ENCODE measurements at regions not wholly inside any gene's neighbourhood (a gene's known extent, or its start where the extent isn't known, plus 50 kb on each side); places are given as distances from the start of the nearest gene placed in this dataset.
"Not testable (repeated sequence)": the region's sequence is repeated elsewhere in the genome, so short reads cannot be mapped to it uniquely, and the experiment has no call there.

DNA sequence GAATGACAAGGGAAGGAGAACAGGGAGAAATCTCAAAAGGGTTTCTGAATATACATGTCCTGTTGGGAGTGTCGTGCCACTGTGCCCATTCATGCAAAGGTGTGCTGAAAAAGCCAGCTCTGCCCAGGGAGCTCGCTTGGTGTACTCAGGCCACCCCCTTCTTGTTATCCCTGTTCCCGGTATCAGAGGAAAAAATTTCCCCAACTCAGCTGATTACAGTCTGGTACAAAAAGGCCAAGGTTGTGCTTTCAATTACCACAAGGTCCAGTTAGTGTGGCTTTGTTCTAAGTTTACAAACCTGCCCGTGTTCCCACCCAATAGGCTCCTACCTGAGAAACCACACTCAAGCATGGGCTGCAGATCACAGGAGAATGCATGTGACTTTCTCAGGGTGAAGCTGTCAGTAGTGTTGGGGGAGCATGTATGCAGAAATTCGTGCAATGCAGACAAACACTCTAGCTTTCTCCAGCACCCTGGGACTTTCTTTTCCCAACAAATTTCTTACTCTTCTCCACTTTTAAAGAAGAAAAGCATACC, 648.5 kb downstream of the NR2F2 start:
- no peak for TF ChIP-seq ZNF274 (IDR thresholded peaks at IDR 0.05; ENCODE audit: low read depth, low read length)
- no peak overlapping the region for H3K4me3 ChIP-seq (ENCODE audit: low read length)

DNA sequence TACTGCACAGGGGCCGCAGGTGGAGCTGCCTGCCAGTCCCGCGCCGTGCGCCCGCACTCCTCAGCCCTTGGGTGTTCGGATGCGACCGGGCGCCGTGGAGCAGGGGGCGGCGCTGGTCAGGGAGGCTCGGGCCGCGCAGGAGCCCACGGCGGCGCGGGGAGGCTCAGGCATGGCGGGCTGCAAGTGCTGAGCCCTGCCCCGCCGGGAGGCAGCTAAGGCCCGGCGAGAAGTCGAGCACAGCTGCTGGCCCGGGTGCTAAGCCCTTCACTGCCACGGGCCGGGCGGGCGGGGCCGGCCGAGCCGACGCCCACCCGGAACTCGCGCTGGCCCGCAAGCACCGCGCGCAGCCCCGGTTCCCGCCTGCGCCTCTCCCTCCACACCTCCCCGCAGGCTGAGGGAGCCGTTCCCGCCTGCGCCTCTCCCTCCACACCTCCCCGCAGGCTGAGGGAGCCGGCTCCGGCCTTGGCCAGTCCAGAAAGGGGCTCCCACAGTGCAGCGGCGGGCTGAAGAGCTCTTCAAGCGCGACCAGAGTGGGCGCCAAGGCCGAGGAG, 653.7 kb downstream of the NR2F2 start:
- not testable (repeated sequence) for H3K4me3 ChIP-seq (ENCODE audit: low read length)

DNA sequence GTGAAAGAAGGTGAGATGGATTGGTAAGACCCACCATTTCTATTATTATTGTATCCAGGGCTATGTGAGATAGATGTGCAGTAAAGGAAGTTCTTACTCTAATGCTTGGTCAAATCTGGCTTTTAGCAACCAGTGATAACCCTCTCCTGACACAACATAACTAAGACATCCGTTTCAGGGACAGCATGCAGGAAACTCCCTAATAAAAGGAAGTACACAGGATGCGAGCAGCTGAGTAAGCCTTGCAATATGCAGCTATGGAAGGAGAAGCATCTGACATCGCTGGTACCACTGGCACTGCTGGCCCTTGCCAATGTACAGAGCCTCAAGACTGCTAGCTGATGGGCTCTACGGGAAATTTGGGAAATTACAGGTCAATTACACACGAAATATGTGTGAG, 662.3 kb downstream of the NR2F2 start:
- H3K4me3 ChIP-seq (ENCODE audit: low read length) = no peak overlapping the region
- TF ChIP-seq ZNF274 (IDR thresholded peaks at IDR 0.05; ENCODE audit: low read depth, low read length) = no peak

DNA sequence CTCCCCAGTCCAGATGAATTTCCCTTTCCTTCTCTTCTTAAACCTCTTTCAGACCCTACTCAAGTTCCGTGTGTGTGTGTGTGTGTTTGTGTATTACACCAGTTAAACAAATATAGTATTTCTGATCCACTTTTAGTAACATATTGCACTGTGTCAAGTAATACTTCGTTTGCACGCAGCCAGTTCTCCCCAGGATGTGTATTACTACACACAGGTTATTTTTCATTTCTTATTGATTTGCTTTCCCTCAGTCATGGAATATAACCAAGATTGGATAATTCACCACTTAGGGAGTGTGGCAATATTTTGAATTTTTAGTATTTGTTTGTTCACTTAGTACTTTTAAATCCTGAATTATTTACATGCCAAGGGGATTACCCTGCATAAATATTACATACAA, 667.0 kb downstream of the NR2F2 start:
- no peak for TF ChIP-seq ZNF274 (IDR thresholded peaks at IDR 0.05; ENCODE audit: low read depth, low read length)
- no peak overlapping the region for H3K4me3 ChIP-seq (ENCODE audit: low read length)

DNA sequence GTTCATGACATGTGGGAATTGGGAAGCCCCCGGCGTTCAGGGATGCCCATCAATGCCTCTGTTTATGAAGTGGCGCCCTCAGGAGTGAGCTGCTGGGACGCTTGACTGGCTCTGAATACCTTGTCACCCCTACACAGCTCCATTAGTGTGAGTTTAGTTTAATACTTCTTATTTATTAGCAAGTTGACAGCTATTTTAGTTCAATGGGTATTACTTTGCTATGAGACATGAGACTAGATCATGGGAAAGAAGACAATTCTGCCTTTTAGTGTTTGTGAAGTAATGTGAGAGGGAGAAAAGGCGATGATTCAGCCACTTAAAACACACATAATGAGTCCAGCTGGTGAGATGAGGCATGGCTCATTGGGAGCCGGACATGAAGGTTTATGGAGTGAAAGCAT, 678.5 kb downstream of the NR2F2 start:
- no peak for TF ChIP-seq ZNF274 (IDR thresholded peaks at IDR 0.05; ENCODE audit: low read depth, low read length)
- no peak overlapping the region for H3K4me3 ChIP-seq (ENCODE audit: low read length)

DNA sequence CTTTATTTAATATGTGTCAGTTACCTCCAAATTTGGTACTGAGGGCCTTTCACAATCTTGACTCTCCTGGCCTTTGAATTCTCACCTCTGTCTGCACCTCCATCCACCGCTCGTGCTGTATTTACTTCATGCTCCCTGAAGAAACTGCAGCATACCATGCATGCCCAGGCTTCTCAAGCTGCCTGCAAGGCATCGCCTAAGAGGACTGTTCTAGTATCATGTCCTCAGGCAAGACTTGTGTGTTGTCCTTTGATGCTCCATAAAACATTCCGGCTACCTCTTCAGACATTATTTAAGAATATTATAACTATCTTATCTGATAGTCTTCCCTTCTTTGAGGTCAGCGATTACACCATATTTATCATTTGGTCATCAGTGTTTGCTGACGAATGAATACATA, 682.5 kb downstream of the NR2F2 start:
- no peak for TF ChIP-seq ZNF274 (IDR thresholded peaks at IDR 0.05; ENCODE audit: low read depth, low read length)
- H3K4me3 ChIP-seq (ENCODE audit: low read length) = no peak overlapping the region

DNA sequence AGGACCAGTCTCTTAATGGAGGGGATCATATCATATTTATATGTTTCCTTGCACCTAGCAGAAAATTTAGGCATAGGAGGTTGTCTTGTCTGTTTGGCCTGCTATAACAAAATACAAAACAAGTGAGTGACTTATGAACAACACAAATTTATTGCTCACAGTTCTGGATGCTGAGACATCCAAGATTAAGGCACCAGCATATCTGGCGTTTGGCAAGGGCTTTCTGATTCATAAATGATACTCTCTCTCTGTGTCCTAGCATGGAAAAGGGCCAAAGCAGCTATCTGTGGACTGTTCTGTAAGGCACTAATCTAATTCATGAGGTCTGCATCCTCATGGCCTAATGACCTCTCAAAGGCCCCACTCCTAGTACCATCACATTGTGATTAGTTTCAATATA, 683.0 kb downstream of the NR2F2 start:
- H3K4me3 ChIP-seq (ENCODE audit: low read length) = no peak overlapping the region
- TF ChIP-seq ZNF274 (IDR thresholded peaks at IDR 0.05; ENCODE audit: low read depth, low read length) = no peak

DNA sequence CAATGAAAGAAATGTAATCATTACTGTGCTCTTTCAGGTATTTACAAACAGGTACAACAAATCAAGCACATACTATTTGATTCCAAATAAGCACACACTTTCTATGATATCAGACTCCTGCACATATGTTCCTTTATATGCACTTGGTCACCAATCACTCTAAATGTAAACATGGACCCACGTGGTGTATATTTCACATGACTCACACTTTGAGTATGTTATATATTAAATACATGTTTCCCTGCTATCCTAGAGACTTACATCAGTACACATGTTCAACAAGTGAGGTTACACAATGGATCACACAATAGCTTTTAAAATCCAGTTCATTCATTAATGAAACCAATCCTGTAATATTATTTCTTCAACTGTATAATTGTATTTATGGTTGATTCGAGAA, 683.5 kb downstream of the NR2F2 start:
- no peak overlapping the region for H3K4me3 ChIP-seq (ENCODE audit: low read length)
- no peak for TF ChIP-seq ZNF274 (IDR thresholded peaks at IDR 0.05; ENCODE audit: low read depth, low read length)

DNA sequence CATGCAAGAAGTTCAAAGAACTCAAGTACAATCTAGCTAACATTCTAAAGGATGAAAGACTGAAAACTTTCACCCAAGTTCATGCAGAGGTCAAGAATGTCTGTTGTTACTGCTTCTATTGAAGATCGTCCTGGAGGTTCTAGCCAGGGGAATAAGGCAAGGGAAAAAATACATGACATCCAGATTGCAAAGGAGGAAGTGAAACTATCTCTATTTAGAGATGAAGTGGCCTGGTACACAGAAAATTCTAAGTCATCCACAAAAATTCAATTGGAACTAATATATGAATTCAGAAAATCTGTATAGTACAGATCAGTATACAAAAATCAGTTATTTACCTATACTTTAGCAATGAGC, 693.0 kb downstream of the NR2F2 start:
- no peak for TF ChIP-seq ZNF274 (IDR thresholded peaks at IDR 0.05; ENCODE audit: low read depth, low read length)
- H3K4me3 ChIP-seq (ENCODE audit: low read length) = no peak overlapping the region

DNA sequence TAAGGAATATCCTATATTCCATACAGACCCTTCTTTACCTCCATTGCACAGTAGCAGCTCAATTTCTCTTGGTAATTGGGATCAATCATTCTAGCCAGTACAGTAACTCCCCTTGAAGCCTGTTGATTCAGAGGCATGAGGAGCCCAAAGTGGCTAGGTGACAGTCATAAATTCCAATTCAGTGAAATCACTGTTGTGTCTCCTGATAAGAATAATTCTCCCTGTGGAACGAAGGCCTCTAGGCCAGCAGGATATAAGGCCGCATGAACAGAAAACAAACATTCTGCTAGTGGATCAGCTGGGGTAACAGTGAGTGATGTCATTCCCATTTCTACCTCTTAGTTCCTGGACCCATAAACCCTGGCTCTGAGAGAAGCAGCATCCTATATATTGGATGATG, 696.3 kb downstream of the NR2F2 start:
- no peak overlapping the region for H3K4me3 ChIP-seq (ENCODE audit: low read length)
- no peak for TF ChIP-seq ZNF274 (IDR thresholded peaks at IDR 0.05; ENCODE audit: low read depth, low read length)

DNA sequence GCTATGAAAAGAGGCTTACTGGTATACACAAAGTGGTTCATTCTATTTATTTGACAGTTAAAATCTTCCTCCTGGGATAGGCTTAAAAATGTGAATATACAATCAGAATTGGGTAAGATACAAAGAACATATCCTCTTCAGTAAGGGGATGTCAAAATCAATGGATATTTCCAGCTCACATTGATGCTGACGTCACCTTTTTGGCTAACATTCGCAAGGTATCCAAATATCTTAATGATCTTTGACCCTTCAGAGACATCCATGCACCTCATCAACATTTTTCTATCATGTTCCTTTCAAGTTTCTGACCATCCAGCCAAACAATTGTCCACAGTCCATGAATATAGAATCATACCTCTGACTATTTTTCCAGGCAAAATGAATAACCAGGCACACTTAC, 697.3 kb downstream of the NR2F2 start:
- H3K4me3 ChIP-seq (ENCODE audit: low read length) = no peak overlapping the region
- no peak for TF ChIP-seq ZNF274 (IDR thresholded peaks at IDR 0.05; ENCODE audit: low read depth, low read length)

DNA sequence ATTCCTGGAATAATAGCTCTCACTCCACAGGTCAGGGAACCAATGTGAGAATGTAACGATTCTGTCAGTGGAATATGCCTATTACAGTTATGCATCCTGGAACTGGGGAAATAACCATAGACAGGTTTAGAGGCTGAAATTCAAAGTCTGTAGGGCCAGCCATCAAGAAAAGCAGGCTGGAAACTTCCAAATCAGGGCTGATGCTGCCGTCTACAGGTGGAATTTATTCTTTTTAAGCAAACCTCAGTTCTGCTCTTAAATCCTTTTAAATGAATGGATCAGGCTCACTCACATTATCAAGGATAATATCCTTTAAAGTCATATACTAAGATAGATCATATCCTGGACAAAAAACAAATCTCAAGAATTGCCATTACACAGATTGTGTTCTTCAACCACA, 699.8 kb downstream of the NR2F2 start:
- no peak overlapping the region for H3K4me3 ChIP-seq (ENCODE audit: low read length)
- TF ChIP-seq ZNF274 (IDR thresholded peaks at IDR 0.05; ENCODE audit: low read depth, low read length) = no peak

DNA sequence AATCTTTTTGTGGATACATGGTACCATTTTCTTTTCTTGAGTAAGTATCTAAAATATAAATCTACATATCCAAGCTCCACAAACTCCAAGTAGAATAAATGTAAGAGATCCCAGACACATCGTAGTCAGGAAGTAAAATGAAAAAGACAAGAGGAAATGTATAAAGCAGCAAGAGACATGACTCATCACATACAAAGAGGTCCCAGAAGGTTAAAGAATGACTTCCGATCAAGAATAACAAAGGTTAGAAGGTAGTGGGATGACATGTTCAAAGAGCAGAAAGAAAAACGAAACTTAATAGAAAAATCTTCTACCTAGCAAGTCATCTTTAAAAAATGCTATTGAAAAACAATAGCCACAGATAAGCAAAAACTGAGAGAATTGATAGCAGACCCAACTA, 705.8 kb downstream of the NR2F2 start:
- H3K4me3 ChIP-seq (ENCODE audit: low read length) = no peak overlapping the region
- TF ChIP-seq ZNF274 (IDR thresholded peaks at IDR 0.05; ENCODE audit: low read depth, low read length) = no peak

DNA sequence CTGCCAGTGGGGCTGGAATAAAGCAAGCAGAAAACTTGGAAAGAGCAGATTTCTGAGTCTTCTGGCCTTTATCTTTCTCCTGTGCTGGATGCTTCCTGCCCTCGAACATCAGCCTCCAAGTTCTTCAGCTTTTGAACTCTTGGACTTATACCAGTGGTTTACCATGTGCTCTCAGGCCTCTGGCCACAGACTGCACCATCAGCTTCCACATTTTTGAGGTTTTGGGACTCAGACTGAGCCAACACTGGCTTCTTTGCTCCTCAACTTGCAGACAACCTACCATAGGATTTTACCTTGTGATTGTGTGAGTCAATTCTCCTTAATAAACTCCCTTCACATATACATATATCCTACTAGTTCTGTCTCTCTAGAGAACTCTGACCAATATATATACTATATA, 706.6 kb downstream of the NR2F2 start:
- no peak for TF ChIP-seq ZNF274 (IDR thresholded peaks at IDR 0.05; ENCODE audit: low read depth, low read length)
- H3K4me3 ChIP-seq (ENCODE audit: low read length) = no peak overlapping the region

DNA sequence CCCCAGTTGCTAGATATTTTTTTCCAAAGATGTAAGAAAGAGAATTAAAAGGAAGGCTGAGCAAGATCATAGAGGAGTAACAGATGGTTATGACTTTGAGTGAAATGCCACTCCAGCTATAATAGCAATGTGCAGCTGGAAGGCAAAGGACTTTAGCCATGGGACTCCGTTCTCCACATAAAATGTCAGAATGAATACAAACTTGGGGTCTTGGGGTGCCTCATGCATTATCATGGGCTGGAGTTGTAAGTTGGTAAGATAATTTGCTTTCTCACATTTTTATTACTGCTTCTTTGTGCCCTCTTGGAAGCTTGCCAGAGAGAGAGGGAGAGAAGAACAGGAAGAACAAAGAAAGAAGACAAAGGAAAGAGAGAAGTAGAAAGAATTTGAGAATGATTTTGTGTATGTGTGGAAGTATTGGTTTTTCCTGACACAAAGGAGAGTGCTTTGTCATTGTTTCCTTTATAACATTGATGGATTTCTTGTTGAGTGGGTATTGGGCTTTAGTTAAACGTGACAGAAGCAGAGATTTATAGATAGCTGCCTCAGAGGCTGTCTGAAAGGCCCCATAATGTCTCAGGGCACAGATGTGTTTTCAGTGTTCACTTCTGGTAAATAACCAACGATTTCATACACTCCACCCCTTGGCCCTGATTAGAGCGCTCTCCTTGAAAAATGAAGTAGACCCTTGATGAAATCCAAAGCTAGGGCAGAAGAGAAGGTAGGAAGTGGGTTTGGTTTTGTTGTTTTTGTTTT, 715.3 kb downstream of the NR2F2 start:
- TF ChIP-seq ZNF274 (IDR thresholded peaks at IDR 0.05; ENCODE audit: low read depth, low read length) = no peak
- H3K4me3 ChIP-seq (ENCODE audit: low read length) = no peak overlapping the region

DNA sequence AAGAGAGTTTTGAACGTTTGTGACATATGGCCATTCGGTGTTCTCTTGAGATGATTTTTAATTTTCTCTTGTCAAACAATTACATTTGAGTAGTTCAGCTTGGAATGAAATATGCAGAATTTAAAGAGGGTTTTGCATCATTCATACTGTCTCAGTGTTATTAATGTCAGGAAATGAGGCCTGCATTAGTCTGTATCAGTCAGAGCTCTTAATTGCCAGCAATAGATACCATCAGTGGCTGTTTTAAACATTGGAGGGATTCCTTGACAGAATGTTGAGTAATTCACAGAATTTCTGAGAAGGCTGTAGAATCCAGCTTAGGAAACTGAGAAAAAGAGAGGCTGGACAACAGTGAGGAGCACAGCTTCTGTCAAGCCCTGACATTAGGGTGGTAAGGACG, 722.0 kb downstream of the NR2F2 start:
- no peak for TF ChIP-seq ZNF274 (IDR thresholded peaks at IDR 0.05; ENCODE audit: low read depth, low read length)
- no peak overlapping the region for H3K4me3 ChIP-seq (ENCODE audit: low read length)
